Keratinocyte (primary cell): ENCODE measurements at regions not wholly inside any gene's neighbourhood (a gene's known extent, or its start where the extent isn't known, plus 50 kb on each side); places are given as distances from the start of the nearest gene placed in this dataset.
"Not testable (repeated sequence)": the region's sequence is repeated elsewhere in the genome, so short reads cannot be mapped to it uniquely, and the experiment has no call there.

Experiments used
- DNase-seq: peaks from one replicate; pipeline ENCODE4 v3.0.0-alpha.2; 2011; ENCODE audit warnings: low read depth, missing footprints, low spot score
- FAIRE-seq: peaks from 2 replicates; lab custom pipeline; 2011; peaks lifted over from hg19 to GRCh38; lab: Jason Lieb, UNC
- H2AFZ ChIP-seq: 2 replicates; pipeline ENCODE4 v1.6.0; 2012; ENCODE audit warnings: low read length, control low read depth, inconsistent platforms; ENCODE audit not compliant: control insufficient read depth
- H3K27ac ChIP-seq: 2 replicates; pipeline ENCODE4 v1.5.1; 2011; ENCODE audit warnings: low read length; ENCODE audit not compliant: control insufficient read depth, insufficient read depth
- H3K27me3 ChIP-seq: 3 replicates; pipeline ENCODE4 v1.6.0; 2011; ENCODE audit warnings: low read length; ENCODE audit not compliant: control insufficient read depth, insufficient read depth; ENCODE audit errors: extremely low read depth
- H3K36me3 ChIP-seq, 2 experiments: 2 replicates in 1 of 2; 3 replicates in 1 of 2; pipeline ENCODE4 v1.5.1; 2011; ENCODE audit warnings: low read length in 2 of 2, mild to moderate bottlenecking in 1 of 2; ENCODE audit not compliant: control insufficient read depth in 2 of 2, insufficient read depth in 2 of 2; ENCODE audit errors: extremely low read depth in 1 of 2
- H3K4me1 ChIP-seq: 3 replicates; pipeline ENCODE4 v1.5.1; 2011; ENCODE audit warnings: low read length; ENCODE audit not compliant: control insufficient read depth, insufficient read depth; ENCODE audit errors: extremely low read depth
- H3K4me2 ChIP-seq: 3 replicates; pipeline ENCODE4 v1.6.0; 2011; ENCODE audit warnings: low read depth, low read length; ENCODE audit not compliant: control insufficient read depth, insufficient read depth; ENCODE audit errors: extremely low read depth
- H3K4me3 ChIP-seq, 3 experiments: fragments of 200-600 bp in 1 of 3; sonication (generic) in 1 of 3; 2 replicates in 2 of 3; 3 replicates in 1 of 3; pipeline ENCODE4 v1.5.1; 2011 to 2016; ENCODE audit warnings: low read length in 3 of 3, mild to moderate bottlenecking in 3 of 3, control low read depth in 2 of 3, inconsistent platforms in 1 of 3, low read depth in 1 of 3, mixed read lengths in 1 of 3, mixed run types in 1 of 3, moderate library complexity in 1 of 3; ENCODE audit not compliant: control insufficient read depth in 2 of 3, insufficient read depth in 2 of 3; ENCODE audit errors: extremely low read depth in 1 of 3
- H3K79me2 ChIP-seq: 2 replicates; pipeline ENCODE4 v1.6.0; 2012; ENCODE audit warnings: low read length; ENCODE audit not compliant: control insufficient read depth, insufficient read depth
- H3K9ac ChIP-seq: 3 replicates; pipeline ENCODE4 v1.6.0; 2011; ENCODE audit warnings: low read length; ENCODE audit not compliant: control insufficient read depth, insufficient read depth; ENCODE audit errors: extremely low read depth
- H3K9me1 ChIP-seq: 3 replicates; pipeline ENCODE4 v1.6.0; 2011; ENCODE audit warnings: low read length; ENCODE audit not compliant: control insufficient read depth, insufficient read depth; ENCODE audit errors: extremely low read depth
- H3K9me3 ChIP-seq: 2 replicates; pipeline ENCODE4 v1.5.1; 2012; ENCODE audit warnings: low read depth, low read length; ENCODE audit not compliant: control insufficient read depth
- H4K20me1 ChIP-seq: 3 replicates; pipeline ENCODE4 v1.6.0; 2011; ENCODE audit warnings: low read length; ENCODE audit not compliant: control insufficient read depth, insufficient read depth; ENCODE audit errors: extremely low read depth
- EZH2 ChIP-seq: IDR thresholded peaks from one replicate; pipeline ENCODE4 v1.6.1; 2012; ENCODE audit warnings: inconsistent platforms, mild to moderate bottlenecking, low read length, moderate library complexity
- dilution Hi-C: fragments of 300-500 bp; cut with MboI; formaldehyde crosslinking; loops from one replicate; pipeline ENCODE4 v1.7.0; 2020; ENCODE audit warnings: low sequenced_read_pairs; ENCODE audit not compliant: extremely low pct_ligation_motif_present

DNA sequence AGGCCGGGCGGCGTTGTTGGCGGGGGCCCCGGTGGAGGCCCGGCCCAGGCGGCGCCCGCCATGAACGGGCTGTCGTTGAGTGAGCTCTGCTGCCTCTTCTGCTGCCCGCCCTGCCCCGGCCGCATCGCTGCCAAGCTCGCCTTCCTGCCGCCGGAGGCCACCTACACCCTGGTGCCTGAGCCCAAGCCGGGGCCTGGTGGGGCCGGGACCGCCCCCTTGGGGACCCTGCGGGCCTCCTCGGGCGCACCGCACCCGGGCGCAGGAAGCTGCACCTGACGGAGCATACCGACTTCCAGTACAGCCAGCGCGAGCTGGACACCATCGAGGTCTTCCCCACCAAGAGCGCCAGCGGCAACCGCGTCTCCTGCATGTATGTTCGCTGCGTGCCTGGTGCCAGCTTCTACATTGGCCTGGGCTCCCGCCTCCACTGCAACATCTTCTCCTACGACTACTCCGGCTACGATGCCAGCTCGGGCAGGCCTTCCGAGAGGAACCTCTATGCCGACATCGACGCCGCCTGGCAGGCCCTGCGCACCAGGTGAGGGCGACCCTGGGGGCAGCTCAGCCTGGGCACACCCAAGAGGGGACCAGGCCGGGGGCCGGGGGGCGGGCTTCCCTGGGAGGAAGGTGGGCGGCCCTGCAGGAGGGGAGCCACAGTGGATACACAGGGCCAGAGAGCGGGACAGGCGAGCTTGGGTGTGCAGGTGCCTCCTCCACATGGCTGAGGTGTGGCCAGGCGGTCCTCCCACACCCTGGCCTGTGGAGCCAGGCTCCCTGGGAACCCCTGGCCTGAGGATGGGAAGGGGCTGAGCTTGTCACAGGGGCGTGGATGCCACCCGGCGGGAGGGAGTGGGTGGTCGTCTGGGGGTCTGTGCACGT is 201.6 kb downstream of the USP22 start:
- H3K36me3 ChIP-seq, H2AFZ ChIP-seq, H3K27ac ChIP-seq, H3K9ac ChIP-seq, dilution Hi-C loops, FAIRE-seq, H3K9me1 ChIP-seq, H3K79me2 ChIP-seq, H3K27me3 ChIP-seq, H3K9me3 ChIP-seq, H4K20me1 ChIP-seq, H3K4me3 ChIP-seq, H3K4me1 ChIP-seq, H3K4me2 ChIP-seq, DNase-seq: not testable (repeated sequence)
- peak; percentile 36 for TF ChIP-seq EZH2

GRCh38 chr17:20842012-20842411 is 200.8 kb downstream of the USP22 start:
- H3K4me1 ChIP-seq, H3K27ac ChIP-seq, H3K9me1 ChIP-seq, H3K4me2 ChIP-seq, H4K20me1 ChIP-seq, DNase-seq, FAIRE-seq, H3K9me3 ChIP-seq, H3K36me3 ChIP-seq, H2AFZ ChIP-seq, H3K79me2 ChIP-seq, H3K27me3 ChIP-seq, H3K9ac ChIP-seq, dilution Hi-C loops, H3K4me3 ChIP-seq: not testable (repeated sequence)

GRCh38 chr17:20843261-20843660 is 199.6 kb downstream of the USP22 start:
- dilution Hi-C loops, H3K4me3 ChIP-seq, H3K4me2 ChIP-seq, H3K9me1 ChIP-seq, H3K27ac ChIP-seq, H3K9me3 ChIP-seq, DNase-seq, H2AFZ ChIP-seq, H3K79me2 ChIP-seq, H3K27me3 ChIP-seq, H3K36me3 ChIP-seq, H3K9ac ChIP-seq, H4K20me1 ChIP-seq, H3K4me1 ChIP-seq, FAIRE-seq: not testable (repeated sequence)

DNA sequence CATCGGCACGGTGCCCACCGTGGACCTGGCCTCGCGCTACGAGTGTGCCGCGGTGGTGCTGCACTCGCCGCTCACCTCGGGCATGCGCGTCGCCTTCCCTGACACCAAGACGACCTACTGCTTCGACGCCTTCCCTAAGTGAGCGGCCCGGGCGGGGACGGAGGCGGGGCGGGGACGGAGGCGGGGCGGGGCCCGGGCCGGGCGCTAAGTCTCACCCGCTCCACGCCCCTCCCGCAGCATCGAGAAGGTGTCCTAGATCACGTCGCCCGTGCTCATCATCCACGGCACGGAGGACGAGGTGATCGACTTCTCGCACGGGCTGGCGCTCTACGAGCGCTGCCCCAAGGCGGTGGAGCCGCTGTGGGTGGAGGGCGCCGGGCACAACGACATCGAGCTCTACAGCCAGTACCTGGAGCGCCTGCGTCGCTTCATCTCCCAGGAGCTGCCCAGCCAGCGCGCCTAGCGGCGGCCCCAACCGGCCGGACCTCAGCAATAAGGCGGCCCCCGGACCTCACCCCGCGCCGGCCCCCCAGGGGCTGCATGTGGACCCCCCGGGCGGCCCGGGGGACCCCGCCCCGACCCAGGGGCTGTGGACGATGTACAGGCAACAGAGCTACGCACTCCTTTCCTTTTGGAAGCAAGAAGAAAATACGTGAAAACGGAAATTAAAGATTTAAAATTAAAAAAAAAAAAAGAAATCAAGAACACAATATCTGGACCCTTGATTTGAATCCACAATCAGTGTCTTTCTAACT is 198.8 kb downstream of the USP22 start:
- H3K4me1 ChIP-seq, H3K9me1 ChIP-seq, H3K27ac ChIP-seq, DNase-seq, H3K27me3 ChIP-seq, FAIRE-seq, H3K36me3 ChIP-seq, H3K9me3 ChIP-seq, dilution Hi-C loops, H3K9ac ChIP-seq, H3K79me2 ChIP-seq, H4K20me1 ChIP-seq, H3K4me2 ChIP-seq, H2AFZ ChIP-seq: not testable (repeated sequence)
- peak overlapping the region in 1 of 3 experiments; percentile 22 for H3K4me3 ChIP-seq
